Eye (tissue), 1 donor: ENCODE measurements at regions not wholly inside any gene's neighbourhood (a gene's known extent, or its start where the extent isn't known, plus 50 kb on each side); places are given as distances from the start of the nearest gene placed in this dataset.
"Not testable (repeated sequence)": the region's sequence is repeated elsewhere in the genome, so short reads cannot be mapped to it uniquely, and the experiment has no call there.

ENCODE experiments used
- DNase-seq: peaks from one replicate; pipeline ENCODE4 v3.0.0-alpha.2; 2015

DNA sequence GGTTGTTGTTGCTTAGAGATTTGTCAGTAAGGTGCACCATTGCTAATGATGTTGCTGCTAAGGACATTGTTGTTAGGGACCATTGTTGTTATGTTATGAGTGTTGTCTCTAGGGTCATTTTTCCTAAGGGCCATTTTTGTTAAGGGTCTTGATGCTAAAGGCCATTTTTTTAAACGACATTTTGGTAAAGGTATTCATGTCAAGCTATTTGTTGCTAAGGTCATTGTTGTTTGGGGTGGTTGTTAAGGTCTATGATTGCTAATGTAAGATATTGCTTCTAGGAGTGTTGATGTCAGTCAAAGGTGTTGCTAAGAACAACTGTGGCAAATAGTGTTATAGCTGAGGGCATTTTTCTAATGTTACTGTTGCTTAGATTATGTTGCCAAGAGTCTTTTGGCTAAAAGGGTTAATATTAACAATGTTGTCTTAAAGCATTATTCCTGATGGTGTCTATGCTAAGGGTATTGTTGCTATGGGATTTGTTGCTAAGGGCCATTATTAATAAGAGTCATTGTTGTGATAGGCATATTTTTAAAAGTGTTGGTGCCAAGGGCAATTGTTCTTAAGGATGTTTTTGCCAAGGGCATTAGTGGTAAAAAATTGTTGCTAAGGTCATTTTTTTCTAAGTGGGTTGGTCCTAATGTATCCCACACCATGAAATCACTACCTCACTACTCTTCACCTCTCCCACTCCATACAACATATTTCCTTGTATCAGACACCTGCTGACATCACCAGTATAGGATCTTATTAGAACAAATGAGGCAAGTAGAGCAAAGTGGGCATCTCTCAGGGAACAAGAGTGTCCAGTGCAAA is 56.2 kb downstream of the SPATA31A6 start:
- peak; percentile 7 for DNase-seq

DNA sequence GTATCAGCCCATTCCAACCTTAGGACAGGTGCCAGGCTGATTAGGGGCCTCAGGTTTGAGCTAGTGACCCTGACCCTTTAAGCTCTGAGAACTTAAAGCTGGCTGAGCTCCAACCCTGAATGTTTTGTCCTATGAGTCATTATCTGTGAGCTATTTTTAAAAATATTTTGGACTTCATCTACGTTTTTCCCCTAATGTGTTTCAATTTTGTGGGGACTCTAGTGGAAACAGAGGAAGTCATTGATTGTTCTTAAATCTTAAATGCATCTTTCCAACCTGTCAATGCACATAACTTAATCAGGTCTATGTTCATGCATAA is 56.8 kb downstream of the SPATA31A6 start:
- not testable (repeated sequence) for DNase-seq

DNA sequence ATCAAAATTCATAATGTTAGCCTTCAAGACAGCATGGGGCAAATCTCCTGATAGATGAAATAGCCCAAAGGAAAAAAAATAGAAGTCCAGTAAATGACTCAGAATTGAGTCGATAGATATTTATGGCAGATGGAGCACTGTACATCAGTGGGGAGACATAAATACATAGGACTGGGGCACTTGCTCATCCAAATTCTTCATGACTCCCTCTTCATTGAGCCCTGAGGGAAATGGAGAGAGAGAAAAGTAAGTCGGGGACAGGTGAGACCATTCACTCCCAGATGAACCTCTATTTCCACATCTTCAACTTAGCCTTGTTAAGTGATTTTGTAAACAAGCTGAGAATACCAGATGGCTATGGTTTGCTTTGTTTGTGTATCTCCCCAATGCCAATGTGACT is 59.8 kb downstream of the SPATA31A6 start:
- DNase-seq, result not testable (repeated sequence)

DNA sequence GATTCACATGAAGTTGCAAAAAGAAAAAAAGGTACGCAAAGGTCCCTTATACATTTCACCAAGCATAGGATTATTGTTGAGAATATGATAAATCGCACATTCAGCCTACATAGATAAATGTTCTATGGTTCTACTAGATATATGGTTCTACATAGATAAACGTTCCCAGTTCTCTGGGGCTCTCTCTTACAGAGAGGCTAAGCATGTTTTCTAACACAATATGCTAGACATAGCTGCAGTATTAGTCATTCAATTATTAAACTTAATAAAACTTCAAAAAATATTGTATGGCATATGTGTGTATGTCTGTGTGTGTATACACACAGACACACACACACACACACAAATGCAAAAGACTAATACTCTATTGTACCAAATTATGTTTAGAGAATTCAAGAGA is 60.4 kb downstream of the SPATA31A6 start:
- DNase-seq, result not testable (repeated sequence)

DNA sequence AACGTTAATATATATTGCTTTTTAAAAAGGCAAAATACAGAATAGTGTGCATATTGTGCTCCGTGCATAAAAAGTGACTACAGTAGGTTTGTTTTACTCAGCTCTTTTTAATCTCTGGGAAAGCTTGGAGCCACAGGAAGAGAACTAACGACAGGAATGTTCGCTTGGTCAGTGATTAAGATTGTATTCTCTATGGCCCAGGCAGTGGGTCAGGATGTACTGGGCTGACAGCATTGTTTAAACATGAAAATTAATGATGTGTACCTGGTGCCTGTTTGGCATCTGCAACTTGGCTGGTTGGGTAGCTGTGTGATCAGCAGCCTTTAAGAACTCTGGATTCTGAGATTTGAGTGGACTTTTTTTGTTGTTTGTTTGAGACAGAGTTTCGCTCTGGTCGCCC is 85.3 kb downstream of the SPATA31A6 start:
- not testable (repeated sequence) for DNase-seq

DNA sequence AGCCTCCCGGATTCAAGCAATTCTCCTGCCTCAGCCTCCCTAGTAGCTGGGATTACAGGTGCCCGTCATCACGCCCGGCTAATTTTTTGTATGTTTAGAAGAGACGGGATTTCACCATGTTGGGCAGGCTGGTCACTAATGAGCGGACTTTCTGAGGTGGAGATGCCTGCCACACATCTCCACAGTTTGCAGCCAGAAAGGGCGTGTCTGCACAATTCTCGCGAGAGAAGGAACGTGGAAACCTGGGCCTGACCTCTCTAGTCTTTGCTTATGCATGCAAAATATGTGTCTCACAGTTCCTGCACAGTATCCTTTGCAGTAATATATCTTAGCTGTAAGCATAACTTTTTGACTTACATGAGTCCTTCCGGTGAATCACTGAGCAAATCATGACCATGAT is 85.7 kb downstream of the SPATA31A6 start:
- not testable (repeated sequence) for DNase-seq

DNA sequence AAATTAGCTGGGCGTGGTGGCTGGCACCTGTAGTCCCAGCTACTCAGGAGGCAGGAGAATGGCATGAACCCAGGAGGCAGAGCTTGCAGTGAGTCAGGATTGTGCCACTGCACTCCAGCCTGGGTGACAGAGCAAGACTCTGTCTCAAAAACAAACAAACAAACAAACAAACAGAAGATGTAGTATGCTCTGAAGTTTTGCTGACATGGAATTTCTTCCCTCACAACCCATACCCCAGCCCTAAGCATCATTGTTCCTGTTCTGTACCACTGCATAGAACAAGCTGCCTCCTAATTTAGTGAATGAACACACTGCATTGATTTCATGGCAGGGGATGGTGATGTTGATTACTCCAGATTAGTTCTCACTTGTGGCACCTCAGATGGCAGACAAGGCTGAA is 89.7 kb downstream of the SPATA31A6 start:
- not testable (repeated sequence) for DNase-seq

DNA sequence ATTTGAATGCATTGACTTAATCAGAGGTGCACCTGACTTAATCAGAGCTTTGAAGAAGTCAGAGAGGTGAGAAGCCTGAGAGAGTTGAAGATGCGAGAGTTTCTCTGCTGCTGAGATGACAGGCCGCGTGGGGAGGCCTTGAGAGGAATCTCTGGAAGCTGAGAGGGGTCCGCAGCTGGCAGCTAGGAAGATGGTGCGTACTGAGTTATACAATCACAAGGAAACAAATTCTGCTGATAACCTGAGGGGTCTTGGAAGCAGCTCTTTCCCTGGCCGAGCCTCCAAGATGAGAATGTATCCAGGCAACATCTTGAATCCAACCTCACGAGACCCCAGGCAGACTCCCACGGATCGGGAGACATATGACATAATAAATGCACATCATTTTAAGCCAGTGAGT is 91.7 kb downstream of the SPATA31A6 start:
- no peak for DNase-seq

DNA sequence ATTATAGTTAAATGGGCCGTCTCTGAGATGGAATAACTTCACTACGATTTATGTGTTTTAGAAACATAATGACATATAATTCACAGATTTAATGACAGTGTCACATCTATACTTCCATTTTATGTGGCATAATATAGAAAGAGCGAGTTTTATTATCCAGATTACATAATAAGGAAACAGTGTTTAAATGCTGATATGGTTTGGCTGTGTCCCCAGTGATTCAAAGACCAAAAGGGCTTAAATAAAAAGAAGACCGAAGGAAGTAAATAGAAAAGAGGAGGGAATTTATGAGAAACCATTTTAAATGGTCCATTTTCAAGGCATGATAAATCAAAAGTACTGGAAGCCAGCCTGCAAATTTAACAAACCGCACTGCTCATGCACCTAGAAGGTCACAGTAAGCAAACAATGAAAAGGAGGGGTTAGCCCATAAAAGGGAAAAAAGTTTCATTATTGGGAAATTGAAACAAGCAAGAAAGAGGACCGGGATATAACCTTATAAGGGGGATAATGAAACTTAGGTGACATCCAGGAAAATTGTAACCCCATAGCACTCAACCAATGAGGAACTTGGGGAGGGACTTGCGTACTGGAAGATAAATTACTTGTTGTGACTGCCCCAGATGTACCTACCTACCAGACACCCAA is 99.2 kb downstream of the SPATA31A6 start:
- not testable (repeated sequence) for DNase-seq

DNA sequence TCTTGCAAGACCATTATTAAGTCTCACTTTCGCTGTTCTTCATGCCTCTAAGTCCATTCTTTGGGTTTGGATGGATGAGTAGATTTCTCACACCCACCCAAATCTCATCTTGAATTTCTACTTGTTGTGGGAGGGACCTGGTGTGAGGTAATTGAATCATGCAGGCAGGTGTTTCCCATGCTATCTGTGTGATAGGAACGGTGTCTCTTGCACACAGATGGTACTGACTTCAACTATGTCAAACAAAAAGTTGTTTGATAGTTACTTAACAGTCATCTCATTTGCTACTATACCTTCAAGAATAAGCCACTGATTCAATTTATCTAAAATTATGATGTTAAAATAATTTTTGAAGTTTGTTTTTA is 99.7 kb downstream of the SPATA31A6 start:
- not testable (repeated sequence) for DNase-seq

DNA sequence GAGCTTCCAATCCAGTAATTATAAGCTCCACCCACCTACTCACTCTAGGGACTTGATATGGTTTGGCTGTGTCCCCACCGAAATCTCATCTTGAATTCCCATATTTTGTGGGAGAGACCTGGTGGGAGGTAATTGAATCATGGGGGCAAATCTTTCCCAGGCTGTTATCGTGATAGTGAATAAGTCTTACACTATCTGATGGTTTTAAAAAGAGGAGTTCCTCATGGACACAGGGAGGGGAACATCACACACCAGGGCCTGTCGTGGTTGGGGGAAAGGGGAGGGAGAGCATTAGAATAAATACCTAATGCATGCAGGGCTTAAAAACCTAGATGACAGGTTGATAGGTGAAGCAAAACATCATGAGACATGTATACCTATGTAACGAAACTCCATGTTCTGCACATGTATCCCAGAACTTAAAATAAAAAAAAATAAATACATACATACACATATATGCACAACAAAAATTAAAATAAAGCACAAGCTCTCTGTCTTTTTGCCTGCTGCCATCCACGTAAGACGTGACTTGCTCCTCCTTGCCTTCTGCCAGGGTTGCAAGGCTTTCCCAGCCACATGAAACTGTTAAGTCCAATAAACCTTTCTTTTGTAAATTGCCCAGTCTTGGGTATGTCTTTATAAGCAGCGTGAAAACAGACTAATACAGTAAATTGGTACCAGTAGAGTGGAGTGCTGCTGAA is 102.8 kb downstream of the SPATA31A6 start:
- not testable (repeated sequence) for DNase-seq

DNA sequence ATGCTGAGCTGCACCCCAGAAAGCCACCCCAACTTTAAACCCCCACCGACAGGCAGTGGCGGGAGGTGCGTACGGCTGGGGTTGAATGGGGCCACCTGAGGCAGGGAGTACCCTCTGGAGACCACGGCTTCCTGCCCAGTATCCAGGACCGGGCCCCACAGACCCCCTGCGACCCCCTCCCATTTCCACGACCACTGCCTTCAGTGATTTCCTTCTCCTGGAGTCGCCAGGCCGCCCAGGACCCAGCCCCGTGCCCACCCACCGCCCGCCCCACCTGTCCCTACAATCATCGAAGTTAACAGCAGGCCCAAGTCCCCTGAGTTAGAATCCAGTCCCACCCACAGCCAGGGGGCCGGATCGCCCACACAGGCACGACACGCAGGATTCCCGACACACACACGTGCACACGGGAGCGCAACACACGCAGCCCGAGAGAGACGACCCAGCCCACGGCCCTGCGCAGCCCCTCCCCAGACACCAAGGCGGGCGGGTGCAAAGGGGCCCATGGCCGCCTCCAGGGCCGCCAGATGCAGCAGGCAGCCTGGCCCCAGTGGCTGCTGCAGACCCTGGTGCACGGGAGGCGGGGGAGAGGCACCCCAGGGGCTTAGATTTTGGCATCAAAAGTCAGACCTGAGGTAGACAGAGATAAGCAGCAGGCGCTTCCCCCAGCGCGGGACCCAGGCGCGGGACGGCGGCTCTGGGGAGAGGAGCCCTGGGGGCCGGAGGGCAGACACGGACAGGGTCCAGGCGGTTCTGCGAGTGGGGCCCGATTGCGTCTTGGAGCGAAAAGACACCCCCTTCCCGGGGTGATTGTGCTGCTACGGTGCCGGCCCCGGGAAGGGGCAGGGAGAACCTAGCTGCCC is 104.8 kb downstream of the SPATA31A6 start:
- DNase-seq, result not testable (repeated sequence)

DNA sequence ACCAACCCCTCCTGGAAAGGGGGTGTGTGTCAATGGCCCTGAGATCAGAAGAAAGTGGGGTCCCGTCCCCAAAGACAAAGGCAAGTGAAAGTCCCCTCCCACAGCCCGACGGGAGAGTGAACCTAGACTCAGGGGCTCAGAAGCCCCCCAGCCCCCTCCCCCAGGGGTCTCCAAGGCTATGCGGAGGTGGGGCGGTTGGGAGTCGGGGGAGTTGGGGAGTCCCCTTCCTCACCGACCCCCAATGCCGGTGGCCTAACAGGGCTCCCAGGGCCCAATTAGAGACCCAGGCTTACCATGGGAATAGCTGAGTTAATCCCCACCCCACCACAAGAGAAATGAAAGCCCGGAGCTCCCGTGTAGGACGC is 105.4 kb downstream of the SPATA31A6 start:
- not testable (repeated sequence) for DNase-seq

DNA sequence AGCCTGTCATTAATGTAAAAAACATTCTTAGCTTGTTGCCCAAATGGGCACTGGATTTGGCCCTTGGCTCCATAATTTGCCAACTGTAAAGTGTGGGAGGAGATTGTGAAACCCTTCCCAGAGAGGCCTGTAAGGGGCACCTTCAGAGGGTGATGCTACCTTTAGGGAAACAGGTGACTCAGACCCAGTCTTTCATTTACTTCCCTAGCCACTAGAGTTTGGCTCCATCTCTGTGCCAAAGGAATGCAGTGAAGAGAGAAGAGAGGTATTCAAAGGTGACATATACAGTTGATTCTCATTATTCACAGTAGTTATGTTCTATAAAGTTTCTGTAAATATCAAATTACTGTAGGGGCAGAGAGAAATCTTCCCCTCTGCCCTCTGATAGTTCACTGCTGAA is 116.7 kb downstream of the SPATA31A6 start:
- not testable (repeated sequence) for DNase-seq

DNA sequence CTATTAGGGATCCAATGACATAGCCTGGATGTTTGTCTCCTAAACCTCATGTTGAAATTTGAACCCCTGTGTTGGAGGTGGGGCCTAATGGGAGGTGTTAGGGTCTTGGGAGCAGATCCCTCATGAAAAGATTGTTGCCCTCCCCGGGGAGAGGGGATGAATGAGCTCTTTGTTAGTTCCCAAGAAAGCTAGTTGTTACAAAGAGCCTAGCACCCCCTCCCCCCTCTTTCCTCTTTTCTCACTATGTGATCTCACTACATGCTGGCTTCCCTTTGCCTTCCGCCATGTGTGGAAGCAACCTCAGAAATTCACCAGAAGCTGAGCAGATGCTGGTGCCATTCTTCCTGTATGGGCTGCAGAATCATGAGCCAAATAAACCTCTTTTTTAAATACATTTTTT is 123.2 kb downstream of the SPATA31A6 start:
- DNase-seq, result peak; percentile 40

DNA sequence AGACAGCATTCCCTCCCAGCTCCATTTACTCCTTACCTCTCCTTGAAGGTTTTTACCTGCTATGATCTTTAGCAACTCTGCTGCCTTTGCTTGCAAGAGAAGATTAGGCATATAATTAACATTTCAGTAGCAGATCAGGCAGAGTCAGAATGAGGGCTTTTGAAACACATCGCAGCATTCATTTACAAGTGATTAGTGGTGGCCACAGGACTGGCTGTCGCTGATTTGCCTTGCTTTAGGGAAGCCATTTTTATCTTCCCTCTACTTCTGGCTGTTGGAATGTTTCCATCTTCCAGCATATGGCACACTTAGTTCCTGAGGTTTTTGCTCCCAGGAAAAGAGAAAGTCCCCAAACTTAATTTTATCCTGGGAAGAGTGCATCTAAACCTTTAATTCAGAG is 124.0 kb downstream of the SPATA31A6 start:
- DNase-seq, result not testable (repeated sequence)

DNA sequence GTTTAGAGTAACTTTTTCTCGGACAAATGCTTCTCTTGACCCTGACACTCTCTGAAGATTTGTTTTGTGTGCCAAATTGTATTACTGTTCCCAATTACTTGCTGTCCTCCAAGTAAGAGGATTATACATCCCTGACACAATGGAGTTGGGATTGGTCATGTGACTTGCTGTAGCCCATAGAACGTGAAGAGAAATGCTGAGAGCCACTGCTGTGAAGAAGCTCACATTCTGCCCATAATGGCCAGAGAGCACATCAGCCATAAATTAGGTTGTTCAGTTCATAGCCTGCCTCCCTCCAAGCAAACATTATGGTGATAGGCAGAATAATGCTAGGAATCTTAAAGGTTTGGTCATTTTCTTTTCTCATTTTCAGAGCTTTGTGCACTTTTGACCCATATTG is 127.5 kb downstream of the SPATA31A6 start:
- not testable (repeated sequence) for DNase-seq

DNA sequence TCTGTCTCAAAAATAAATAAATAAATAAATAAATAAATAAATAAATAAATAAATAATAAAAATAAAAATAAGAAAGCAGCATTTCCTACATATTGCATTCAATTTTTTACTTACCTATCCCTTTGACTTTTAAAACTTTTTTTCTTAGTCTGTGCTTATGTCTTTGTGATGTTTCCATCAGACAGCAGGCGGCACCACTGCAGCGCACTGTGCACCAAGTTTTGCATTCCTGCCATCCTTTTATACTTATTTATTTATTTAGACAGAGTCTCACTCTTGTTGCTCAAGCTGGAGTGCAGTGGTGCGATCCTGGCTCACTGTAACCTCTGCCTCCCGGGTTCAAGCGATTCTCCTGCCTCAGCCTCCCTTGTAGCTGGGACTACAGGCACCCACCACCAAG is 132.6 kb downstream of the SPATA31A6 start:
- not testable (repeated sequence) for DNase-seq

DNA sequence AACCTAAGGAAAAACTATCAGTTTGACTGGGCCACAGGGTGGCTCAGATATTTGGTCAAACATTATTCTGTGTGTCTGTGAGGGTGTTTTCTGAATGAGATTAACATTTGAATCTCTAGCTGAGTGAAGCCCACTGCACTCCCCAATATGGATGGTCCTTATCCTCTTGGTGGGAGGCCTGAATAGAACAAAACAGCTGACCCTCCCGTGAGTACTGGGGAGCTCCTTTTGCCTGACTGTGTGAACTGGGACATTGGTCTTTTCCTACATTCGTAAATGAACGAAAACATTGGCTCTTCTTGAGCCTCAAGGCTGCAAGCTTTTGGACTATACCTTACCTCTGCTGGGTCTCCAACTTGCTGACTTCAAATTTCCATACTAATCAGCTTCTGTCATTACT is 134.2 kb downstream of the SPATA31A6 start:
- not testable (repeated sequence) for DNase-seq

DNA sequence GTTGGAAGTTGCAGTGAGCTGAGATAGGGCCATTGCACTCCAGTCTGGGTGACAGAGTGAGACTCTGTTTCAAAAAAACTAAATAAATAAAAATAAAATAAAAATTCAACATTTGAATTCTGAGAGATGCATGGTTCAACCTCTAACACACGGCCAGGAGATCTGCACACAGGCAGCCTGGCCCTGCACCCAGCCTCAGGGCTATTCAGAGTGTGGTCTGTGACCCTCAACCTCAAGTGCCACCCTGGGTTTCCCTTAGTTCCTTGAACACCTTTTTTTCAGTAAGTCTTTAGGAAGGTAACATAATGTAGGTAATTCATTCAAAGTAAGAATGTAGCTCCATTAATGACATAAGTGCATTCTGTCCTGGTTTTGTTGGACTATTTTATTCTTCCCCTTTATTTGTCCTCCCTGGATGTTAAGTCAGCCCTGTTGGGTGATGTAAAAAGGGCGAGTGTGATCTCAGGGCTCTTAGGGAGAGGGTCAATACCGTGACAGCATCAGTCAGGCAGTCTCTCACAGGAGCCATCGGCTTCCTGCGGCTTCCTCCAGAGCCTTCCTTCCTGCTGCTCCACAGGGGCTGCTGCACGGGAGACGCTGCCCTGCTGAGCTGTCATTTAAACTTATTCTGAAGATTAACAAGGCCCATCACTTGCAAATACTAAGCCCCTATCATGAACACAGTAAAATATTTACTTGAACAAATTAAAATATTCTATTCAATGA is 139.8 kb downstream of the SPATA31A6 start:
- DNase-seq, result peak; percentile 31

DNA sequence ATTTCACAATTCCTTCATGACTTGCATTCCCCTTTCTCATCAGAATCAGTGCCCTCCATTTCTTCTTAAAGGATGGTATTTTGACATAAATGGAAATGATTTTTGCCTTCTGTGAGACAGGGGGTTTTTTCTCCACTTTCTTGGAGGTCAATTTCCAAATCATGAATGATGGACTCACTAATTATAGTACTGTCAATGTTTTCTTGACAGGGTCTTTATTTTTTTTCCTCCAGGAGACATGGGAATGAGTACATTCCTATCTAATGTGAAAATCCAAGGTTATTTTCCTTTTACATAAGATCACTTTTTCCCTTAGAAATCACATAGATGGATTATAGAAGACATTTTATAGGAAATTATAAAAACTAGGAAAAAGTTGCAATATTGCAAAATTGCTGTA is 141.7 kb downstream of the SPATA31A6 start:
- DNase-seq, result not testable (repeated sequence)

DNA sequence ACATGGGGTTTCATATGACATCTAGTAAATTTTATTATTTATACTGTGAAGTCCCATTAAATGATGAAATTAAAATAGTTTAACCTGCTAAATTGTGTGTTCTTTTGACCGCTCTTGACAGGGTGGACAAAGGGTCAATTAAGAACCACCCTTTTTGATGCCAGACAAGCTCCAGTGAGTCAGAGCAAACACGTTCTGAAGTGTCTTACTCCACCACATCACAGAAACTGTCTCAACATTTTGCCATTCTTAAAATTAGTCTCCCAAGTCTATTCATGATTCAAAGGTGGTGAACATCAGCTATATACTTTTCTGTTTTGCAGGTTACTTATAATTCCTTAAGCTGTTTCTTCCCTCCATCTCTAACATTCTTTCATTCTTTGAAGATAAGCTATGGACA is 142.1 kb downstream of the SPATA31A6 start:
- DNase-seq, result peak; percentile 11
